ENCODE measurements at regions not wholly inside any gene's neighbourhood (a gene's known extent, or its start where the extent isn't known, plus 50 kb on each side); places are given as distances from the start of the nearest gene placed in this dataset.

DNA sequence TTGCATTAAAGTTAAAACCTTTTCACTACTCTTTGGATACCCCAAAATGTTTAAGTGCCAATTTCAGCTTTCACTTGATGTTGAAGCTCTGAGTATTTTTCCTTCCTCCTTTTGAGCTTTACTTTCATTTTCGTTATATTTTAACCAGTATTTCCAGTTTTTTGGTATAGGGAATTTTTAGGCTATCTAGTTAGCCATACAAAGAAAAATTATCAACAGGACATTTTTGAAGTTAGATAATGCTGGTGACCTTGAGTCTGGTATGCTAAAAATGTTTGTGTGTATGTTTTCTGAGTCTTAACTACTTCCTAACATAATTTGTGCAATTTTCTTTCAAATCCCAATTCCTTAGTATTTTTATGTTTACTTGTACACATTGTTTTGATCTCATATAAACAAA lies 284.8 kb downstream of the OTOL1 start:
- Histone ChIP-seq H3K27ac (no peak overlapping the region), H3K36me3 (no peaks in the 10 kb centered on the region), H3K9me3 (no peaks in the 10 kb centered on the region), H3K27me3 (no peaks in the 10 kb centered on the region), H3K4me3 (no peak overlapping the region), H3K4me1 (no peaks in the 10 kb centered on the region)
- intact Hi-C loops (cut with DNase I) = no loop called here
- DNase-seq (ENCODE audit: low spot score in 2 of 2) = no peak
- no peak for TF ChIP-seq CTCF (IDR thresholded peaks at IDR 0.05)

- no peak for TF ChIP-seq CTCF (IDR thresholded peaks at IDR 0.05)
- Histone ChIP-seq H3K36me3 (no peaks in the 10 kb centered on the region), H3K4me3 (no peak overlapping the region), H3K27ac (no peak overlapping the region), H3K27me3 (no peaks in the 10 kb centered on the region), H3K4me1 (no peaks in the 10 kb centered on the region), H3K9me3 (no peaks in the 10 kb centered on the region)
- DNase-seq (ENCODE audit: low spot score in 2 of 2) = no peak
- intact Hi-C loops (cut with DNase I) = no loop called here
Measured at GRCh38 chr3:161793194-161793930, 296.8 kb downstream of the OTOL1 start.

DNA sequence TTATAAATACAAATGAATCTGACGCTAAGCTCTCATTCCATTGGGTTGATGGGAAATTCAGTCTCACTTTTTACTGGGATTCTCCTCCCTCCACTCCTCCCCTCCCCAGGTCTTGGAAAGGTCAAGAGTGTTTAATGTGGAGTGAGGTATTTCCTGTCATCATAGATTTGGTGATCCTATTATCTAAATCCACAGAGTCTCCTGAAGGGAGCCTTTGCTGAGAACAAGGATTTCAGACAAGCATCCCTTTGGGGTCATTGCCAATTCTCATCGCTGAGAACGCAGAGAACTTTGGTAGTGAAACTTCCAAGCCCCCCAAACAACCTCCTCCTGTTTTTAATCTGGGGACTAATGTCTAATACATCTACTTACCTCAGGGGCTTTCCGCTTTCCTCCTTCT lies 297.9 kb downstream of the OTOL1 start:
- Histone ChIP-seq H3K4me1 (no peaks in the 10 kb centered on the region), H3K4me3 (no peak overlapping the region), H3K36me3 (no peaks in the 10 kb centered on the region), H3K9me3 (no peaks in the 10 kb centered on the region), H3K27me3 (no peaks in the 10 kb centered on the region), H3K27ac (no peak overlapping the region)
- intact Hi-C loops (cut with DNase I) = no loop called here
- TF ChIP-seq CTCF (IDR thresholded peaks at IDR 0.05) = no peak
- DNase-seq (ENCODE audit: low spot score in 2 of 2) = no peak

- Histone ChIP-seq H3K4me3 (no peak overlapping the region), H3K4me1 (no peaks in the 10 kb centered on the region), H3K27me3 (no peaks in the 10 kb centered on the region), H3K27ac (no peak overlapping the region), H3K9me3 (no peaks in the 10 kb centered on the region), H3K36me3 (no peaks in the 10 kb centered on the region)
- no peak for DNase-seq (ENCODE audit: low spot score in 2 of 2)
- intact Hi-C loops (cut with DNase I) = no loop called here
- TF ChIP-seq CTCF (IDR thresholded peaks at IDR 0.05) = no peak
Measured at GRCh38 chr3:161796312-161796711, 299.7 kb downstream of the OTOL1 start.

DNA sequence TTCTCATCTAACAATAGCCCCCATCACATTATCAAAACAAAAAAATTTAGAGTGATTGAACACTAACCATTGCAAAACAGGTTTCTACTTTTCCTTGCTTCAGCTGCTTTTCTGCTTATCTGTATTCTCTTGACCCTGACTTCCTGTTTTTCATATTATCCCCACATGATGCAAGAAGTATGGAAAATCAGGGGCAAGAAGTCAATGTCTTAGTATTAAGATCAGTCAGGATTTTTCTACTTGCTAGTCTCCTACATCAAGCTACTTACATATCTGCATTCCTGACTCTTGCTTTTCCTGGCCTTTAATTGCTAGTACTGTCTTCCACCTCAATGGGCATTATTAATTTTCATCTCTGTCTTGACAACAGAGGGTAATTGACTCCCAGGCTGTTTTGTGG lies 300.2 kb downstream of the OTOL1 start:
- H3K4me3 ChIP-seq = no peak overlapping the region
- H3K27me3 ChIP-seq = no peaks in the 10 kb centered on the region
- intact Hi-C loops (cut with DNase I) = no loop called here
- no peak overlapping the region for H3K27ac ChIP-seq
- H3K36me3 ChIP-seq = no peaks in the 10 kb centered on the region
- TF ChIP-seq CTCF (IDR thresholded peaks at IDR 0.05) = no peak
- H3K4me1 ChIP-seq = no peaks in the 10 kb centered on the region
- DNase-seq (ENCODE audit: low spot score in 2 of 2) = no peak
- H3K9me3 ChIP-seq = no peaks in the 10 kb centered on the region

DNA sequence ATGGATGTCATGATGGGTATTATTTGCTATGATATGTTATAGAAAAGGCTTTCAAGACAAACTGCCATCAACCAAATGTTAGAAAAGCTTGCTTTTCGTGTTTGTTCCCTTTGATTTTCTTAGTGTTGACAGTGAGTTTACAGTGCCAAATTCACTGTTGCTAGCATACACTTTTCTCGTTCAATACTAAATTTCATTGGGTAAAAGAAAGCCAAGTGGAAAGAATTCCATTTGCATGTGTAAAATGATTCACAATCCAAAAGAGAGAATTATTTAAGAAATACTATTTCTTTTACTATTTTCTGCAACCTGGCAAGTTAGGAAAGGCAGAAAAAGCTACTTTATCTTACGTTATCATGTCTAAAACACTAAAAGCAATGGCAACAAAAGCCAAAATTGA lies 301.4 kb downstream of the OTOL1 start:
- H3K27me3 ChIP-seq = no peaks in the 10 kb centered on the region
- no peak for DNase-seq (ENCODE audit: low spot score in 2 of 2)
- H3K4me3 ChIP-seq = no peak overlapping the region
- H3K27ac ChIP-seq = no peak overlapping the region
- no peaks in the 10 kb centered on the region for H3K4me1 ChIP-seq
- no peak for TF ChIP-seq CTCF (IDR thresholded peaks at IDR 0.05)
- intact Hi-C loops (cut with DNase I) = no loop called here
- H3K36me3 ChIP-seq = no peaks in the 10 kb centered on the region
- H3K9me3 ChIP-seq = no peaks in the 10 kb centered on the region
